MM.1S (cell line): ENCODE measurements at regions not wholly inside any gene's neighbourhood (a gene's known extent, or its start where the extent isn't known, plus 50 kb on each side); places are given as distances from the start of the nearest gene placed in this dataset.

ENCODE experiments used
- CTCF ChIP-seq: fragments of 300-600 bp; sonication (generic); IDR thresholded peaks from 2 replicates; pipeline ENCODE4 v1.5.1; 2016; ENCODE audit warnings: antibody characterized with exemption, low read length, mixed read lengths
- EZH2 ChIP-seq: fragments of 300-600 bp; sonication (generic); optimal IDR thresholded peaks from 2 replicates; pipeline ENCODE3; 2017; ENCODE audit warnings: low read depth, mild to moderate bottlenecking, antibody characterized with exemption, low read length, mixed read lengths
- EZH2phosphoT487 ChIP-seq: fragments of 300-600 bp; sonication (generic); IDR thresholded peaks from 2 replicates; pipeline ENCODE4 v1.6.1; 2018; ENCODE audit warnings: antibody characterized with exemption, low read length

- TF ChIP-seq CTCF (no peak), EZH2 (no peak), EZH2phosphoT487 (no peak)
These were observed 86.4 kb upstream of the ERCC4 start for GRCh38 chr16:13833515-13833914.
